ENCODE measurements at regions not wholly inside any gene's neighbourhood (a gene's known extent, or its start where the extent isn't known, plus 50 kb on each side); places are given as distances from the start of the nearest gene placed in this dataset.

- no peaks in the 10 kb centered on the region for H3K36me3 ChIP-seq (ENCODE audit: control insufficient read depth in 2 of 2, extremely low read depth in 1 of 2, insufficient read depth in 2 of 2, low read length in 2 of 2)
- dilution Hi-C loops (cut with MboI; ENCODE audit: extremely low pct_ligation_motif_present, low sequenced_read_pairs): no loop called here
These were observed 341.0 kb upstream of the EEF2KMT start for GRCh38 chr16:5438591-5438990.

More at GRCh38 chr16:5438591-5438990, 341.0 kb upstream of the EEF2KMT start:
- DNase-seq (ENCODE audit: low read depth, low spot score): no peak
- peaks cover 3% of the 10 kb centered on the region for H3K9me3 ChIP-seq (replicated peaks; ENCODE audit: control insufficient read depth, insufficient read depth, low read length)
- no peak overlapping the region for H3K9ac ChIP-seq (replicated peaks; ENCODE audit: extremely low read depth, insufficient read depth, low read length)
- H3K4me1 ChIP-seq (ENCODE audit: control insufficient read depth, extremely low read depth, insufficient read depth, low read length): no peaks in the 10 kb centered on the region
- FAIRE-seq: no peak
- POLR2A ChIA-PET: no interaction called here
- CTCF ChIA-PET: no interaction called here
- no peaks in the 10 kb centered on the region for H4K20me1 ChIP-seq (replicated peaks; ENCODE audit: control insufficient read depth, extremely low read depth, insufficient read depth, low read length)
- BruUV-seq (replicated peaks): no TSS peak
- no peaks in the 10 kb centered on the region for H3K27me3 ChIP-seq (ENCODE audit: control insufficient read depth in 2 of 2, insufficient read depth in 2 of 2, low read length in 2 of 2)
- intact Hi-C loops (cut with micrococcal nuclease): no loop called here
- TF ChIP-seq EZH2 (IDR thresholded peaks at IDR 0.05; ENCODE audit: borderline replicate concordance, low read depth, low read length, severe bottlenecking) (no peak), FOS (IDR thresholded peaks at IDR 0.05; ENCODE audit: borderline replicate concordance, insufficient read depth, low read length) (no peak), MYC (IDR thresholded peaks at IDR 0.05; ENCODE audit: low read depth, low read length) (no peak), POLR2AphosphoS5 (IDR thresholded peaks at IDR 0.05; ENCODE audit: insufficient read depth, low read depth, low read length) (no peak), JUN (IDR thresholded peaks at IDR 0.05; ENCODE audit: borderline replicate concordance, insufficient read depth, insufficient read length, low read depth) (no peak), MAX (IDR thresholded peaks at IDR 0.05; ENCODE audit: insufficient read depth, insufficient read length) (no peak), CTCF (IDR thresholded peaks at IDR 0.05; ENCODE audit: extremely low read depth in 1 of 2, insufficient read depth in 1 of 2, low read depth in 1 of 2, low read length in 2 of 2) (no peak), POLR2A (IDR thresholded peaks at IDR 0.05; ENCODE audit: low read depth, low read length) (no peak), GATA2 (IDR thresholded peaks at IDR 0.05; ENCODE audit: insufficient read depth, insufficient read length, low read depth, low read length) (no peak)
- no peak overlapping the region for H3K4me3 ChIP-seq (replicated peaks in 1 of 3; ENCODE audit: insufficient read depth in 1 of 3, low read depth in 1 of 3, low read length in 3 of 3)
- H2AFZ ChIP-seq (ENCODE audit: low read depth, low read length): no peak overlapping the region
- no peak overlapping the region for H3K27ac ChIP-seq (ENCODE audit: insufficient read depth, low read depth, low read length)
- H3K4me2 ChIP-seq (ENCODE audit: insufficient read depth, low read length): no peak overlapping the region
- no peaks in the 10 kb centered on the region for H3K79me2 ChIP-seq (ENCODE audit: control insufficient read depth, insufficient read depth, low read length)
- H3K9me1 ChIP-seq (replicated peaks; ENCODE audit: control insufficient read depth, extremely low read depth, insufficient read depth, low read length): no peaks in the 10 kb centered on the region
